ENCODE measurements at regions not wholly inside any gene's neighbourhood (a gene's known extent, or its start where the extent isn't known, plus 50 kb on each side); places are given as distances from the start of the nearest gene placed in this dataset.

GRCh38 chr5:93340881-93341280 is 240.1 kb downstream of the NR2F1-AS1 start:
- TF ChIP-seq CTCF (conservative IDR thresholded peaks at IDR 0.05 in 1 of 2, IDR thresholded peaks at IDR 0.05 in 1 of 2; ENCODE audit: low read depth in 1 of 2, low read length in 2 of 2) (no peak), EZH2 (IDR thresholded peaks at IDR 0.05; ENCODE audit: low read length, missing control alignments) (no peak)

All from fibroblast of lung (primary cell).